B cell (primary cell): ENCODE measurements at regions not wholly inside any gene's neighbourhood (a gene's known extent, or its start where the extent isn't known, plus 50 kb on each side); places are given as distances from the start of the nearest gene placed in this dataset.

Experiments used
- ATAC-seq: fragments of 200-7000 bp; cut with Tn5 transposase; one replicate; pipeline ENCODE4 v1.10.0; 2021; ENCODE audit warnings: low read depth, mild to moderate bottlenecking, moderate number of reproducible peaks, moderate library complexity
- CTCF ChIA-PET: fragments of 350-600 bp; sonication (Branson Sonifier 250); formaldehyde crosslinking; loops from one replicate; lab custom pipeline; 2021; ENCODE audit warnings: antibody characterized with exemption, inconsistent platforms; lab: Charles Lee
- POLR2A ChIA-PET: fragments of 350-600 bp; sonication (Branson Sonifier 250); formaldehyde crosslinking; loops from one replicate; lab custom pipeline; 2021; ENCODE audit warnings: antibody characterized with exemption; lab: Charles Lee
- DNase-seq: peaks from one replicate; pipeline ENCODE4 v3.0.0; 2013
- H2AFZ ChIP-seq: 2 replicates; pipeline ENCODE4 v1.6.1; 2012; ENCODE audit warnings: mild to moderate bottlenecking, low read depth, low read length; ENCODE audit not compliant: insufficient read depth, poor library complexity, severe bottlenecking
- H3K27ac ChIP-seq, 2 donors: 1 replicate in 1 of 2; 2 replicates in 1 of 2; pipeline ENCODE4 v1.5.1; 2012 to 2013; ENCODE audit warnings: low read length in 2 of 2, mild to moderate bottlenecking in 2 of 2, moderate library complexity in 1 of 2
- H3K27me3 ChIP-seq, 4 experiments: fragments of 200-600 bp in 1 of 4; sonication (generic) in 1 of 4; replicated peaks in 1 of 4; 1 replicate in 2 of 4; 2 replicates in 2 of 4; pipeline versions ENCODE4 v1.6.1 to v1.7.0; 2013 to 2016; ENCODE audit warnings: low read length in 3 of 4, mild to moderate bottlenecking in 2 of 4, mixed read lengths in 1 of 4, moderate library complexity in 1 of 4; ENCODE audit not compliant: insufficient read depth in 4 of 4, control insufficient read depth in 3 of 4; ENCODE audit errors: control extremely low read depth in 1 of 4
- H3K36me3 ChIP-seq, 2 experiments: replicated peaks in 1 of 2; 1 replicate in 1 of 2; 2 replicates in 1 of 2; pipeline versions ENCODE4 v1.6.1 to v1.7.1; 2013; ENCODE audit warnings: low read length in 1 of 2; ENCODE audit not compliant: insufficient read depth in 2 of 2, control insufficient read depth in 1 of 2; ENCODE audit errors: control extremely low read depth in 1 of 2, extremely low read depth in 1 of 2
- H3K4me1 ChIP-seq, 2 donors: fragments of 200-600 bp in 1 of 2; sonication (generic) in 1 of 2; 1 replicate in 1 of 2; 2 replicates in 1 of 2; pipeline versions ENCODE4 v1.5.1 to v1.6.1; 2013 to 2017; ENCODE audit warnings: low read length in 2 of 2; ENCODE audit not compliant: control insufficient read depth in 2 of 2, insufficient read depth in 2 of 2
- H3K4me2 ChIP-seq: replicated peaks from 2 replicates; pipeline ENCODE3; 2012; ENCODE audit warnings: mild to moderate bottlenecking, low read depth, low read length; ENCODE audit not compliant: poor library complexity, severe bottlenecking
- H3K4me3 ChIP-seq, 5 experiments: fragments of 200-600 bp in 1 of 5; sonication (generic) in 1 of 5; 1 replicate in 3 of 5; 2 replicates in 2 of 5; pipeline versions ENCODE4 v1.5.1 to v1.7.0; 2011 to 2016; ENCODE audit warnings: low read length in 4 of 5, mild to moderate bottlenecking in 4 of 5, low read depth in 2 of 5, control low read depth in 1 of 5, moderate library complexity in 1 of 5; ENCODE audit not compliant: insufficient read depth in 1 of 5; ENCODE audit errors: control extremely low read depth in 1 of 5, extremely low read depth in 1 of 5
- H3K79me2 ChIP-seq: fragments of 200-600 bp; sonication (generic); one replicate; pipeline ENCODE4 v1.6.0; 2016; ENCODE audit warnings: low read length; ENCODE audit not compliant: control insufficient read depth, insufficient read depth
- H3K9ac ChIP-seq: fragments of 200-600 bp; sonication (generic); 2 replicates; pipeline ENCODE4 v1.6.1; 2017; ENCODE audit warnings: mild to moderate bottlenecking, low read length, moderate library complexity
- H3K9me3 ChIP-seq, 3 donors: one replicate each; pipeline versions ENCODE4 v1.6.1 to v1.7.1; 2013; ENCODE audit warnings: low read length in 2 of 3; ENCODE audit not compliant: control insufficient read depth in 2 of 3, insufficient read depth in 1 of 3; ENCODE audit errors: control extremely low read depth in 1 of 3
- H4K20me1 ChIP-seq: 2 replicates; pipeline ENCODE4 v1.6.0; 2012; ENCODE audit warnings: mild to moderate bottlenecking, low read length; ENCODE audit not compliant: insufficient read depth, control insufficient read depth, poor library complexity, severe bottlenecking
- H3K27ac Mint-ChIP-seq: one replicate; pipeline ENCODE4 v1.8.0; 2021; ENCODE audit warnings: mixed read lengths
- H3K27me3 Mint-ChIP-seq: one replicate; pipeline ENCODE4 v1.8.0; 2021; ENCODE audit warnings: mixed read lengths
- H3K4me1 Mint-ChIP-seq: one replicate; pipeline ENCODE4 v1.8.0; 2021; ENCODE audit warnings: mixed read lengths
- H3K4me3 Mint-ChIP-seq: one replicate; pipeline ENCODE4 v1.8.0; 2021; ENCODE audit warnings: mixed read lengths
- H3K9me3 Mint-ChIP-seq: one replicate; pipeline ENCODE4 v1.8.0; 2022; ENCODE audit warnings: mixed read lengths; ENCODE audit not compliant: insufficient read depth
- EZH2 ChIP-seq: IDR thresholded peaks from 2 replicates; pipeline ENCODE4 v1.6.1; 2012; ENCODE audit warnings: borderline replicate concordance, low read depth, mild to moderate bottlenecking, moderate library complexity, low read length; ENCODE audit not compliant: insufficient read depth, poor library complexity, severe bottlenecking
- WGBS: methylation state at CpG from one replicate; pipeline ENCODE4 v1.1.5; 2013; ENCODE audit warnings: missing lambda C conversion rate; ENCODE audit not compliant: insufficient coverage; 5-methylcytosine and 5-hydroxymethylcytosine counted together
- intact Hi-C: fragments of 100-400 bp; cut with micrococcal nuclease; formaldehyde crosslinking; loops from one replicate; pipeline ENCODE4 v1.10.0; 2022
- TF ChIP-seq, protein P1 (sequence below): fragments of 200-600 bp; IDR thresholded peaks from one replicate; pipeline ENCODE4 v1.8.0; 2022; ENCODE audit warnings: antibody characterized with exemption, mild to moderate bottlenecking

DNA sequence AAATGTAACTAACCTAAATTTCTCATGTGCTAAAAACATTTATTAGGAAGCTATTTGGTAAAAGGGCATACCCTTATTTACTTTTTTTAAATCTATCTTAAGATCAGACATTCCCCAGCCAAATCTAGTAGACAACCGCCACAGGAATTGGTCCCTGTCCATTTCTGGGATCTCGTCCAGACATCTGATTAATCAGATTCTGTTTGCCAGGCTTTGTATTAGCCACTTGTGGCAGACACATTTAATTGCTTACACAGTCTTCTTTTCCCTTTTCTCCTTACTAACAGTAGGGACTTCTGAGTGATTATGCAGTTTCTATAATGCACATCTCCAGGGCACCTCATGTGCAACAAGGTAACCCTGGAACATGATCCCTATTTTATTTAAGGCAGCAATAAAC is 449.0 kb upstream of the RGS18 start:
- no peak overlapping the region for H2AFZ ChIP-seq
- H3K4me3 ChIP-seq: no peak overlapping the region
- Mint-ChIP-seq H3K27ac (no peak overlapping the region), H3K27me3 (no peaks in the 10 kb centered on the region), H3K4me1 (no peaks in the 10 kb centered on the region), H3K9me3 (no peaks in the 10 kb centered on the region), H3K4me3 (no peak overlapping the region)
- no peak overlapping the region for H3K9ac ChIP-seq
- POLR2A ChIA-PET: no interaction called here
- ATAC-seq (no peak), DNase-seq (no peak)
- no peaks in the 10 kb centered on the region for H3K79me2 ChIP-seq
- intact Hi-C loops: no loop called here
- H3K9me3 ChIP-seq: peaks cover 0 to 1% (median 0%) of the 10 kb centered on the region in 3 donors
- CTCF ChIA-PET: no interaction called here
- no peaks in the 10 kb centered on the region for H4K20me1 ChIP-seq
- 94% methylated on average over 2 of the region's 2 CpGs for WGBS
- no peak overlapping the region for H3K27ac ChIP-seq
- H3K36me3 ChIP-seq: no peaks in the 10 kb centered on the region
- H3K27me3 ChIP-seq: no peaks in the 10 kb centered on the region
- H3K4me1 ChIP-seq: no peaks in the 10 kb centered on the region
- H3K4me2 ChIP-seq: no peak overlapping the region
- TF ChIP-seq, protein P1, sequence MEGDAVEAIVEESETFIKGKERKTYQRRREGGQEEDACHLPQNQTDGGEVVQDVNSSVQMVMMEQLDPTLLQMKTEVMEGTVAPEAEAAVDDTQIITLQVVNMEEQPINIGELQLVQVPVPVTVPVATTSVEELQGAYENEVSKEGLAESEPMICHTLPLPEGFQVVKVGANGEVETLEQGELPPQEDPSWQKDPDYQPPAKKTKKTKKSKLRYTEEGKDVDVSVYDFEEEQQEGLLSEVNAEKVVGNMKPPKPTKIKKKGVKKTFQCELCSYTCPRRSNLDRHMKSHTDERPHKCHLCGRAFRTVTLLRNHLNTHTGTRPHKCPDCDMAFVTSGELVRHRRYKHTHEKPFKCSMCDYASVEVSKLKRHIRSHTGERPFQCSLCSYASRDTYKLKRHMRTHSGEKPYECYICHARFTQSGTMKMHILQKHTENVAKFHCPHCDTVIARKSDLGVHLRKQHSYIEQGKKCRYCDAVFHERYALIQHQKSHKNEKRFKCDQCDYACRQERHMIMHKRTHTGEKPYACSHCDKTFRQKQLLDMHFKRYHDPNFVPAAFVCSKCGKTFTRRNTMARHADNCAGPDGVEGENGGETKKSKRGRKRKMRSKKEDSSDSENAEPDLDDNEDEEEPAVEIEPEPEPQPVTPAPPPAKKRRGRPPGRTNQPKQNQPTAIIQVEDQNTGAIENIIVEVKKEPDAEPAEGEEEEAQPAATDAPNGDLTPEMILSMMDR: no peak
- TF ChIP-seq EZH2: no peak

DNA sequence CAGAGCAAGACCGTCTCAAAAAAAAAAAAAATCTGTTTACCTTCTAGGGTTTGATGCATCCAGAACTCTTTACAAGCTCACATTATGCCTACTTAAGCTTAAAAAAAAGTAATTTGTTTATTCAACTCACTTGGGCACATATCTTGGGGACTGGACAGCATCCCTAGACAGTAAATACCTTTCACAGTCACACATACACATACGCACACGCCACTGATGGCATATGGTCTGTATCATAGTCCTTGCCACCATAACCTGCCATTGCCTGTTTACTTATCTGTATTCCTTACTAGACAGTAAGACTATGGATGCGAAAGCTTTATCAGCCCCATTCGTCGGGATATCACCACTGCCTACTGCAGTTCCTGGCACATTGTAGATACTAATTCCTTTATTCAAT is 446.3 kb upstream of the RGS18 start:
- H3K27me3 Mint-ChIP-seq: no peaks in the 10 kb centered on the region

More for the DNA sequence above, 446.3 kb upstream of the RGS18 start:
- Histone ChIP-seq H3K4me3 (no peak overlapping the region), H3K79me2 (no peaks in the 10 kb centered on the region), H3K4me2 (no peak overlapping the region), H3K9me3 (peaks cover 0 to 1% (median 0%) of the 10 kb centered on the region in 3 donors), H3K4me1 (no peaks in the 10 kb centered on the region), H3K27ac (no peak overlapping the region), H2AFZ (no peak overlapping the region), H3K36me3 (no peaks in the 10 kb centered on the region), H3K27me3 (no peaks in the 10 kb centered on the region), H3K9ac (no peak overlapping the region), H4K20me1 (no peaks in the 10 kb centered on the region)
- TF ChIP-seq EZH2: no peak
- TF ChIP-seq, protein P1: no peak
- Mint-ChIP-seq H3K27ac (no peak overlapping the region), H3K4me1 (no peaks in the 10 kb centered on the region), H3K9me3 (no peaks in the 10 kb centered on the region), H3K4me3 (no peak overlapping the region)
- ChIA-PET CTCF (no interaction called here), POLR2A (no interaction called here)
- DNase-seq: no peak
- ATAC-seq: no peak
- intact Hi-C loops: no loop called here
- 94% methylated on average over 2 of the region's 6 CpGs for WGBS
